Activated T-cell treated with anti-CD3 and anti-CD28 coated beads for 4 hours (primary cell): ENCODE measurements at regions not wholly inside any gene's neighbourhood (a gene's known extent, or its start where the extent isn't known, plus 50 kb on each side); places are given as distances from the start of the nearest gene placed in this dataset.
"Not testable (repeated sequence)": the region's sequence is repeated elsewhere in the genome, so short reads cannot be mapped to it uniquely, and the experiment has no call there.

Experiments
- DNase-seq: peaks from one replicate; pipeline ENCODE4 v3.0.0-alpha.2; 2020

DNA sequence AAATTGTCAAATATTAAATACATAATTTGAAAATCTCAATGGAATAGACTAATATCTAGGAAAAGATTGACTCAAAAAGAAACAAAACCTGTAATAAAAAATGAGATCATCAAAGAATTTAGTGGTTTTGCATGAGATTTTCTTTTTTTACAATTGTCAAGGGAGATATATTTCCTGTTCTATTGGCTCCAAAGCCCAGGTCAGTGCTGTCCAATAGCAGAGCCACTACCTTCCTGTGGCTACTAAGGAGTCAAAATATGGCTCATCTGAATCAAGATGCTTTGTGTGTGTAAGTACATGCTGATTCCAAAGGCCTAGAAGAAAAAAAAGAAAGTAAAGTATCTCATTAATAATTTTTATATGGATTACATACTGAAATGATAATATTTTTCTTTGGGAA lies 191.9 kb downstream of the C7orf25 start:
- no peak for DNase-seq

DNA sequence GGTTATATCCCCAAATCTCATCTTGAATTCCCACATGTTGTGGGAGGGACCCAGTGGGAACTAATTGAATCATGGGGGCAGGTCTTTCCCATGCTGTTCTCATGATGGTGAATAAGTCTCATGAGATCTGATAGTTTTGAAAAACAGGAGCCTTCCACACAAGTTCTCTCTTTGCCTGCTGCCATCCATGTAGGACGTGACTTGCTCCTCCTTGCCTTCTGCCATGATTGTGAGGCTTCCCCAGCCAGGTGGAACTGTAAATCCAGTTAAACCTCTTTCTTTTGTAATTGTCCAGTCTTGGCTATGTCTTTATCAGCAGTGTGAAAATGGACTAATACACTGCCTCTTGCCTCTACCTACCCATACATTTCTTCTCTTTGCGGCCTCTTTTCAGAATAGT lies 193.4 kb downstream of the C7orf25 start:
- not testable (repeated sequence) for DNase-seq

DNA sequence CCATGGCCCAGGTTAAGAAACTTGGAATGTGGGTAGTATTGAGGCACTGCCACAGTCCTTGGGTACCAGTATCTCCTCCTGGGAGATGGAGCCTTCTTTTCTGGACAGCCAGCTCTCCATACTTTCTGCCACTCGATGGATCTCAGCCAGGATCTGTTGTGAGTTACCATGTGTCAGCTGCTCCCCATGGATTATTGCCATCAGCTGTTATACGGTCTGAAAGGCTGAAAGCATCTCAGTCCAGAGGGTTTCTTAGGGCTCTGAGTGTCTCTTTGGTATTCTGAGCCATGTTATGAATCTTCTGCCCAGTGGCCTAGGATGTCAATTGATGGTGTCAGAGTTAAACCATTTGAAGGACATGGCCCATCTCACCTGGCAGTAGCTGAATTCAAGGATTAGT lies 197.5 kb downstream of the C7orf25 start:
- DNase-seq = no peak

DNA sequence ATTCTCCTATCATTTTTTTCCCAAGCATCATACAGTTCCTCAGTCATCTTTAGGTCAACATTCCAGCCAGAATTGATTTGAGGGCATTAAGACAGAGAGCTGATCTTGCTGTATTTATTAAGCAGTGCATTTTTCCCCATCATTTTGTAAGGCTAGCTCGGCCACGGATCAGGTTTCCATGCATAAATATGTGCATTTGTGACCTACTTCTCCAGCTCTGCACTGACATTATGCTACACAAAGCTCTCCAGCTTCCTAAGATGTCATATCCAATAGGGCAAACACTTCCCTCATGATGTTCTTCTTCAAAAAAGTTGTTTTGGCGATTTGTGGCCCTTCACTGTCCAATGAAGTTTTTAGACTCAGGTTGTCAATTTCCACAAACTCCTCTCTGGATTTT lies 202.6 kb downstream of the C7orf25 start:
- DNase-seq = no peak

DNA sequence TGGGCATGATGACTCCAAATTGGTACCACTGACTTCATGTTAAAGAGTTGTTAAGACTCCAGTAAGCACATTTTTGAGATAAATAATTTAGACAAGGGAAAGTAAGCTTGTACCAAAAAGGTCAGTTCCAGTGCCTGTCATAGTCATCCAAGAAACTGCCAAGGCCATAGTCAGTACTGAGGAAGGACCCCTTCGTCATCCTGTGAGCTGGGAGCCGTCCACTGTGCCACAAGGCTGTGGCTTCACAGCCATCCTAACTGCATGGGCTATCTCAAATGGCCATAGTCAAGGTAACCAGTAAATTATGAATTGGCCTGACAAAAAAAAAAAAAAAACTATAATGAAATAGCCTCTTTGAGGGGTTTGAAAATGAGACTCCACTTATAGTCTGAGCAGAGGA lies 207.2 kb downstream of the C7orf25 start:
- DNase-seq = no peak

DNA sequence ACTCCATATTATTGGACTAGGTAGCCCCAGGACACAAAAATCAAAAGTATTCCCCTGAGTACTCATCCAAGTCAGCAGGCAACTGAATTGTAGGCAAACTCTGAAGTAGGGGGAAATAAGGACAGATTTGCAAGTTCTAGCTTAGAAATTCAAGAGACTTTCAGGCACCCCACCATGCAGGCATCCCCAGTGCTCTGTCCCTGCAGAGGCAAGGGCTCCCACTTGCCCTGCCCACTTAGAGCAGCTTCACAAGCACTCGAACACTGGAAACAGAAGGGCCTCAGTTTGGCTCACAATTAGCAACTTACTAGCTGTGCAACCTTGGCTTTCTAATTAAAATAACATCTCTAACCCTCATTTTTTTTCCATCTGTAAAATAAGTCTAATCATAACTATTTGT lies 209.2 kb downstream of the C7orf25 start:
- no peak for DNase-seq

DNA sequence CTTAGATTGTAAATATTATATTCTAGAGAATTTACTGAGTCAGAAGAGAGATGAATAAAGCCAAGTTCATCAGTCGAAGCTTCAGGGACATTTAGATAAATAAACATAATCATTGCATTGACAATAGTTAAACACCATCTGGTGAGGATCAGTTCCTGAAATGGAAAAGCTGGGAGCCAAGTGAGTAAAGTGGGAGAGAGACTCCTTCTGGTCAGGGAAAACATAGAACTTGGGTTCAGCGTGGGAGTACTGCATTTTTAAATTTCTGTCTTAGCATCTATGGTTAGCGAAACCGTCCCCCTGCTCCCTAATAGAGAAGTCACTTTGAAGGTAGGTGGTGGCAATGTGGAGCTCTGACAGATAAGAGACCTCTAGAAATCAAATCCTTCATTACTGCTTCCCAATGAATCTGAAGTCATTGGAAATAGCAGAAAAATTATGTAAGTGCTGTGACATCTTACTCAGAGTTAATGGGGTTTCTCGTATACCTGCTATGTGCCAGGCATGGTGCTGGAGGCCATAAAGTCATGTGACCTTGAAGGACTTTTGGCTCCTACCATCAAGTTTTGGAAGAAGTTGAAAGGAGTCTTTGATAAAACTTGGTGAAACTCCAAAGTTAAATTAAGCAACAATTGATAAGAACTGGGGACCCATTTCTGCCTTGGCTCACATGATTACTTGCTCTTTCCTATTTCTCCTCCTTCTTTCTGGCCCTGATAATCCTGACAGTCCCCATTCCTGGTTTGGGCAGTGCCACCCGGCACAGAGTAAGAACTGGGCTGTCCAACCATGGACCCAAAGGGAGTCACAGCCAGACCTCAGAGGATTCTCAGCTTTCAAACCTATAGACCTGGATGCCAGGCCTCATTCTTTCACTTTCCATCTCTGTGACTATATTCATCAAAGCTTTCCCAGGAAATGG lies 211.2 kb downstream of the C7orf25 start:
- DNase-seq = no peak

DNA sequence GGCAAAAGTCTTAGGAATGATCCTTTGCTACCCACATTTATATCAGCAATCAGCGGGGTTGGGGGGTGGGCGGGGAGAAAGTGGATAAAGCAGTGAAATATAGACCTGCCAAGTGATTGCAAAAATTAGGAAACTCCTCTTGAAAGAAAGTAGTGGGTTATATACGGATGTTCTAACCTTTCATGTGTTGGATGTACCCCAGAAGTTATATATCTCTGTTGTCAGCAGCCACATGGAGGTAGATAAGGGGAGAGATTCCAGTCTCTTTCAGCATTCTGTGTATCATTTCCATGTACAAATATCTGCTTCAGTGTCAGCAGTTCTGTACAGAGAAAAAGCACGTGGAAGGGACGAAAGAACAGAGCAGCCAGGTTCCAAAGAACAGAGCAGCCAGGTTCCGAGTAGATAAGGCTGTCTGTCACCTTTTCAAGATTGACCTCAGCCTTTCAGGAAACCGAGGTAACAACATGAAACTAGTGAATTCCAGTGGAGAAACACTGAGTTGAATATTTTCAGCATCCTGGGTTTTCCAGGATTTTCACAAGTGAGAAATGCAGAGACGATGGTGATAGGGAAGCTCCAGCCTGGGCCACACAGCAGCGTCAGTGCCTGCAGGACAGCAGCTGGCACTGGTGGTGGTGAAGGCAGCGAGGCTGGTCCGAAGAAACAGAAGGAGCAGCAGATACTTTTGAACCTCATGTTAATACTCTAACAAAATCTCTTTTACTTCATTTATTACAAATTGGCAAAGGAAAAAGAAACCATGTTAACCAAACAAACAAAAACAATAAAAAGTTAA lies 212.3 kb downstream of the C7orf25 start:
- no peak for DNase-seq

DNA sequence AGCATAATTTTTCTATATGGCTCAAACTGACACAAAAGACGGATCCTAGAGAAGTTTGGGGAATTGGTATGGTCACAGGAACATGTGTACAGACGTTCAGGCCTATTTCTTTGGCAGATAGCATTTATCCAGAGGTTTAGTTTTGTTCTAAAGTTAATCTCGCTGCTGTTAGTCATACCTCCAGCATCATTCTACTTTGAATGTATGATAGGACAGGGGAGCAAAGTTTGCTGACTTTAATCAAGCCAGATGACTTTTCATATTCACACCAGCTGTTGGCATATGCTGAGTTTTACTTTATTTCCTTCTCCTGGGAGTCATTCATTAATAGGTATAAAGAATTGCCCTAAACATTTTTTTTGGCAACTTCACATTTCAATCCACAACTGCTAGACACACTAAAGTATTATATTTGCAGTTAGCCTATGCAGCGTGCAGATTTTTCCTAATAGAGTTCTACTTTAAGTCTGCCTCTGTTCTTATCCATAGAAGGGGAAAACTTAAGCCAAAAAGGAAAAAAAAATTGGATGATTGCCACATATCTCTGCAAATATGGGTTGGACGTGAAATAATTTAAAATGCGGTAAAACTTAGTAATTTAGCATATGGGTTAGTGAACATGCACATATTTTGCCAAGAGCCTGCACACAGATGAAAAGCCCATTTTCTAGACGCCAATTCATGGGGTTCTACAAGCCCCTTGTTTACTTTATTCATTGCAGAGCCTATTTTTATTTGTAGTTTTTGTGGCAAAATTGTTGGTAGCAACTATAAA lies 213.1 kb downstream of the C7orf25 start:
- DNase-seq = no peak

DNA sequence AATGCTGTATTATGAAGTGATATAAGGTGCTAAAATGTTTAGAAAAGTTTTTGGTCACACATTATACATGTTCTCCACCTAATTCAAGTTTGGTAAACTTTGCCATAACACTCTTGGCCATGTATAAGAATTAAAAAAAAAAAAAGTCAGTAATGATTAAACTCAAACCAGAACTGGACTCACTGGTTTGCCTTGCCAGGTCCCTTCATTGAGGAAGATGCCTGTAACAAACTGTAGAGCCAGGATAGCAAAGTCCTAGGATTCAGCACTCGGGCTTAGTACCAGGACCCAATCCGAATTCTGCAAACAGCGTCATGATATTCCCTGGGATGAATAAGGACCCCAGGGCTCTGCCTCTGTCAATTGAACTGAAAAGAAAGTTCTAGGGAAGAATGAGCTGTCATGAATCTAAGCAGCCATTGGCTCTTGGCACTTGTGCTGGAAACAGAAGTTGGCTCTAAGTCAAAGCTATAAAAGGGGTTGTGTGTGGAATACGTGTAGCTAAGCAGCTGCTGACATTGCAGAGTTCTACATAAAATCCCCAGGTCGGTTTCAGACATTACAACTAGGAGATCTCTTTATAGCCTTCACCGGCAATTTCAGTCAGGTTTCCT lies 216.9 kb downstream of the C7orf25 start:
- no peak for DNase-seq

DNA sequence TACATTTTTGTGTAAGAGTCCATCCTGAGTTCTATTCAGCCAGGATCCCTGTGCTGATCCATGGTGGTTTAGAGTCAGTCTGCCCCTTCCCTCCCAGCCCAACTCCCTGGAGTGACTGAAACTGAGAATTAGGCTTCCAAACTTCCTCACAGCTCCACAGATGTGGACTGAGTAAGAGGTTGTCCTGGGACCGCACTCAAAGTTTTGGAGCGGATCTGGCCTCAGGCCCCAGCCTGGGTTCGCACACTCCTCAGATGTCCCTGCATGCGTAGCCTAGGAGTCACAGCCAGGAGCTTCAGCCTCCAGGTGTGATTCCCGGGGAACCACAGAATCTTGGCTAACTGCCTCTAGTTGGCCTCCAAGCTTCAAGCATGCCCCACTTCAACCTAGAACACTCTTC lies 218.1 kb downstream of the C7orf25 start:
- DNase-seq = no peak

DNA sequence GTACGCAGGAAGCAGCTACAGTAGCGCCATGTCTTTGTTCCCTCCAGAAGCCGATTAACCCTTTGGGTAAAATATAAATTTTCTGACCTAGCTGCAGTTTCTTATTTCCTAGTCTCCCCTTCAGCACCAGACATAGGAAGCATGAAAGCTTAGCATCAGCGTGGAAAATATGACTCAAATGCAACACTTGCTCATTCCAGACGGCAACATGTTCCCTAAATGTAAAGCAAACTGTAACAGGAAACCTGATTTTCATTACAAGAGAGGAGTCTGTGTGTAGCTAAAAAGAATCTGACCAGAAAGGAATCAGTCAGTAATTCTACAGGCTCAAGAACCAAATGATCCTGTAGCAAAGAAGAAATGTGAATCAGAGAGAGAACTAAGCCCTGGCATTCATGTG lies 219.2 kb downstream of the C7orf25 start:
- DNase-seq = no peak

DNA sequence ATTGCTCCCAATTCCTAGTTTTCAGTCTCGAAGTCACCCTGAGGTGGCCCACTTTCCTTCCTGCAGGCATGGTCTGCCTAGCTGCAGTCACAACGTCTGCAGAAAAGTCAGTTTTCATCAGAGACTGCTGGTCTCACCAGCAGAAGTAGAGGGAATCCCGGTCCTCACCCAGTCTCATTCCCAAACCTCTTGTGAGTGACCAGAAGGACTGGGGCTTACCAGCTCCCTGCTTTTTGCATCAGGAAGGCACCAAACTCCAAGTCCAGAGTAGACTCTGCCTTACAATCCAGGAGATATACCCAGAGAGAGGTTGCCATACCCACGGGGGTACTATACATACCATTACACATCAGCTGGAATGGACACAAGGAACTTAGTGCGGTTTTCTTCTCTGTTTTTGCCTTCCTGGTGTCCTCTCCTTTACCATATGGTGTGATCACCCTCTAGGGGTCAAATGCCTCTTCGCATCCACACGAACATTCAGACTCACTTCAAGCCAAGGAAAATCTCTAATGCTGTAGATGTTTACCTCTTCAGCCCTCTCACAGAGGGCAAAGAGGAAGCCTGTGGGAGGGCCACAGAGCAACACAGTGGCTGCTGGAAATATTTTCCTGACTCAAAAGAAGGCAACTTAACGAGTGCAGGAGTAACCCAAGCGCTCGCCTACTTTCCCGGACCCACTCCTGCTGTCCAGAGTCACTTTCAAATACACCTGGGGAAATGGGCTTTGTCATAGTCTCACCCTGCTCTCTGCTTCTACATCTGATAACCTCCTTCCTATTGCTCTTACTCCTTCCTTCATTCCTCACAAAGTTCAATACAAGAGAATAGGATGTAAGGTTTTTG lies 220.9 kb downstream of the C7orf25 start:
- no peak for DNase-seq

DNA sequence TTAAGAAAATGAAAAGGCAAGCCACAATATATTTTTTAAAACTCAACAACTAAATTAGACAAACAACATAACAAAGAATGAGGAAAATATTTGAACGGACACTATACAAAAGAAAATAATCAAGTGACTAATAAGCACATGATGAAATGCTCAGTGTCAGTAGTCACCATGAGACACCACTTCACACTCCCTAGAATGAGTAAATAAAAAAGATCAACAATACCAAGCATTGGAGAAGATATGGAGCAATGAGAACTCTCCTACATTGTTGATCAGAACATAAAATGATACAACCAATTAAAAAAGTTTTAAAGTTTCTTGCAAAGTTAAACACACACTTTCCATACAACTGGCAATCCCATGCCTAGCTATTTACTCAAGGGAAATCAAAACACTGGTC lies 222.2 kb downstream of the C7orf25 start:
- no peak for DNase-seq

DNA sequence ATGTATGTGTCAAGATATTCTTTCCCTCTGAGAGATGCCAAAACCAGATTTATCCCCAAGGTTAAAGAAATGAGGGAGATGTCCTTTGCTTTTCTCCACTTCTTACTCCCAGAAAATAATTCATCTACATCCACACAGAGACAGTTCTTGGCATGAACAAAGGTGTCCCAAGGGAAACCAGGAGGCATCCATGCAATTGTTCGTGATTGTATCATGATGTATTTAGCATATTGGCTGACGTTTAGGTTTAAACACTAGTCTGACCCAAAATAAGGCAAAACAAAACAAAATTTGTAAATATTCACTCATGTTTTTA lies 223.9 kb downstream of the C7orf25 start:
- DNase-seq = no peak

DNA sequence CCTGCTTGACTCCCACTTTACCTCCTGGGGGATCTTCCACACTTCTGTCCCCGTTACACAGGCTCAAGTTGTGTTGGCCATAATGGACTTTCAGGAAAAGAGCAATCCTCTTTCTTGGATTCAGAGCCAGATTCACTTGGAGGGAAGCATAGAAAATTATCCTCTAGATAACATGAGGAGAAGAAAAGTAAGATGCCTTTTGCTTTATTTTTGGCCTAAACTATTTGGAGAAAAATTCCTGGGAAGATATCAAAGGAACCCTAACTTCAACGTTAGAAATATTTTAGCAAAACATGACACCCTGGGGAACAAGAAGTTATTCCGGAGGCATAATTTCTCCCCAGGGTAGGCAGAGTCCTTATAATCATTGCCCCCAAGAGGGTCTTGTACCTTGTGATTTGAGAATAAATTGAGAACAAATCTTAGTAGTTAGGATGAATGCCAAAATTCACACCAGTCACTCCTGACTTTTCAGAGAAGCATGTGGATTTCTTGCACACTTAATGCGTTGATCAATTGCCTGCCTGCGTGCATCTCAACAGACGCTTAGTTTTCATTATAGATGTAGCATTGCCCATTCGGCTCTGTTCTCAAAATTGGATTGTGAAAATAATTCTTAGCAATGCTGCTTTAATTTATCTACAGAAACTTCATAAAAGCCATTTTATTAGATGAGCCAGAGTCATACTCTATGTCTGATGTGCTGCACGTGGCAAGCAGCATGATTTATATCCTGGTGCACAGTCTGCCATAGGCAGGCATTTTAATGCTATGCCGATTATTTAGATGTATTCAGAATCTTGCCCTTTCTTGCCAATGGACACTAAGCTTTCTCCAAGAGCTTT lies 224.4 kb downstream of the C7orf25 start:
- DNase-seq = no peak

DNA sequence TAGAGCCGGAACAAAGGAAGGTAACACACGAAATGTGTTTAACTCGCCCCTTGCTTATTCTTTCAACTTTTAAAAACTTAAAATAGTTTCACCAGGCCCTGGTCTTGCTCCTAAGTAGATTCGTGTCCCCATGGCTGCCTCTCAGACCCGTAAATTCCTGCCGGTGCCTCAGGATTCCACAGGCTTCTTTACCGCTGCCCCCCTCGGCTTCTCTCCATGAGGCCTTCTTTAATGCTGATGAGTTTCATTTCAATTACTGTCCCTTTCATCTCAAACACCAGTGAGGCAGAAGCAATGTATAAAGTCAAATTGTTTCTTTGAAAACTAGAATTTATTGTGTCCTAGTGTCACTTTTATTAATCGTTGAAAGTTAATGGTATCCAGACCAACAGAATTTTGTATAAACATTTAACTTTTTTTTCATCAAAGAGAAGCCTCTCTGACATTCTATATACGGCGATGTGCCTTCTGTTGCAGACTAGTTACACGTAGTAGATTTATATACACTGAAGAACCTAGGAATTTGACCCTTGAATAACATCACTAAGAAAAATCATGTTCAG lies 225.2 kb downstream of the C7orf25 start:
- no peak for DNase-seq

DNA sequence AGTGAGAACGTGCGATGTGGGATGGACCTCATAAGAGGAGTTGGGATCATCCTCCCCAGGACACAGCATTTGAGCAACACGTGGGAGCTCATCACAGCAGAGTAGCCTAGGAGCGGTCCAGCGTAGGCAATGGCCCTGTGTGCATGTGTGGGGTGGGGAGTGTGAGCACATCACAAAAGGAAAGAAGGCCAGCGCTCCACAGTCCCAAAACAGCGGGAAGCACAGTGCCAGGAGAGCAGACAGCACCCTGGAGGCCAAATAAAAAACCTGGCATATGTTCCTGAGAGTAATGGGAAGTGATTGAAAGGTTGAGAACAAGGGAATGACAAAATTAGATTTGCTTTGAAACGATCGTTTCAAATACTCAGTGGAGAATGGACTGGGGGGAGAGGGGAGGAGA lies 226.0 kb downstream of the C7orf25 start:
- DNase-seq = no peak

DNA sequence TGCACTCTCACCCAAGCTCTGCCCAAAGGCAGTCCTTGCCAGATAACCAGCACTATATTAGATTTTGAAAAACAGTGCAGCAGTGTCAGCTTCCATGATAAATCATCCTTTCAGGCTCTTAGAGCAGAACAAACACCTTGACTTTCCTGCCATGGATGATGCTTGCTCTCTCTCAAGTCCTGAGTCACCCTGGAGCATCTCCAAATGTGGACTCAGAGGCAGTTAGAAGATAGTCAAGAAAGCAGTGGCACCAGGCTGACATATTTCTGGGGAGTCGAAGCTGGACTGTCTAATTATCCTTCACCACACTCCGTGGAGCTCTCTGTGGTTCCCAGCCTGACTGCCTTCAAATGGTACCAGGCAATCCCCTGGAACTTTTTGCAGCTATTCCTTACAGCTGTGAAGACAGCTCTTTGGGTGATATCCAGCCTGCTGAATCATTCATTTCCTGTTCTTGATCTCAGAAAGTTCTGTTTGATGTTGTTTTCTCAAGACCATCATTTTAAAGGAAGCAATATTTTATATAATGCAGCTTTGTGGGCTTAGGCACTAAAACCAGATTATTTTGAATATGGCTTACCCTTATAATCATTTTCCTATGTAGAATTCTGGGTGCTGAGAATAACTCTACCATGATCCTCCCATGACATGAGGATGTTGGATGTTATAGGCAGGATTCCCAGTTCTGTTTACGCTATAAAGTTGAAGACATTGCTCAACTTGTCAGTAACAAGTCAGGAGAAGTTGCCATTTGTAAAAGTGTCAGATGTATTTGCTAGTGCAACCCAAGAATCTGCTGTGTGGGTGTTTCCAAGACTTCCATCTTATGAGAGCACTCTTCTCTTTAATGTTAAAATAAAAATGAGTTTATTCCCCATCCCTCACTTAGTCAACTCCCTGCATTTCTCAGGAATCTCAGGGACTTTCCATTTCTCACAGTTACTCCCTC lies 233.8 kb downstream of the C7orf25 start:
- DNase-seq = no peak

DNA sequence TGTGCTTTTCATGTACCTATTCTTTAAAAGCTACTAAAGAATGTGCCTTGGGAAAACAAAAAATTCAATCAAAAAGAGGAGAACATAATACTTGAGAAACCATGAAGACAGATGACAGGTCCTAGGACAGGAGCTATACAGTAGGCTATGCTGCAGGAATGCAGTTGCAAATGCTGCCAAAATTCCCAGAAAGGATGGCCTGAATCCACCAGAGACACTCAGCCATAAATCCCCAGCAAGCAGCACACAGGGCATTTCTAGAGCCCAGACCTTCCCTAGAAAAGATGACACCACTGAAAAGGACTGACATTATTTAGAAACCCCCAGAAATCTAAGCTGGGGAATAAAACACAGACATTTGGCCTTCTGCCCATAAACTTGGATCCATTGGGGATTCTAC lies 237.3 kb downstream of the C7orf25 start:
- no peak for DNase-seq
